Umbilical cord (tissue), 1 donor: ENCODE measurements at regions not wholly inside any gene's neighbourhood (a gene's known extent, or its start where the extent isn't known, plus 50 kb on each side); places are given as distances from the start of the nearest gene placed in this dataset.

ENCODE experiments used
- DNase-seq: peaks from one replicate; pipeline ENCODE4 v3.0.0-alpha.2; 2015; ENCODE audit warnings: low spot score

GRCh38 chr7:17520941-17521340, 222.5 kb downstream of the AHR start:
- DNase-seq = no peak

GRCh38 chr7:17521437-17521836, 223.0 kb downstream of the AHR start:
- no peak for DNase-seq

GRCh38 chr7:17523813-17524739, 225.6 kb downstream of the AHR start:
- DNase-seq = no peak

- no peak for DNase-seq
Observed at GRCh38 chr7:17524746-17525145, 226.3 kb downstream of the AHR start.

- no peak for DNase-seq
Observed at GRCh38 chr7:17526621-17527020, 228.2 kb downstream of the AHR start.

GRCh38 chr7:17528636-17529035, 230.2 kb downstream of the AHR start:
- no peak for DNase-seq

GRCh38 chr7:17530244-17530643, 231.8 kb downstream of the AHR start:
- peak; percentile 86 for DNase-seq

GRCh38 chr7:17530741-17531421, 232.4 kb downstream of the AHR start:
- no peak for DNase-seq

GRCh38 chr7:17532861-17533404, 234.5 kb downstream of the AHR start:
- DNase-seq = peak; percentile 68

- no peak for DNase-seq
Observed at GRCh38 chr7:17534348-17534747, 235.9 kb downstream of the AHR start.

- no peak for DNase-seq
Observed at GRCh38 chr7:17535776-17536175, 237.3 kb downstream of the AHR start.

- DNase-seq = no peak
Observed at GRCh38 chr7:17544401-17544800, 245.9 kb downstream of the AHR start.

GRCh38 chr7:17545348-17545747, 246.9 kb downstream of the AHR start:
- DNase-seq = peak; percentile 86

- DNase-seq = peak; percentile 69
Observed at GRCh38 chr7:17546189-17546588, 247.7 kb downstream of the AHR start.

- no peak for DNase-seq
Observed at GRCh38 chr7:17546592-17546991, 248.1 kb downstream of the AHR start.

GRCh38 chr7:17548014-17548653, 249.7 kb downstream of the AHR start:
- no peak for DNase-seq

GRCh38 chr7:17549406-17549805, 251.0 kb downstream of the AHR start:
- no peak for DNase-seq

- no peak for DNase-seq
Observed at GRCh38 chr7:17552373-17552772, 253.9 kb downstream of the AHR start.

GRCh38 chr7:17552952-17553351, 254.5 kb downstream of the AHR start:
- no peak for DNase-seq

GRCh38 chr7:17554341-17555015, 256.0 kb downstream of the AHR start:
- no peak for DNase-seq

GRCh38 chr7:17556247-17556956, 257.9 kb downstream of the AHR start:
- DNase-seq = peak; percentile 59
